Lower leg skin (tissue), 4 donors: ENCODE measurements at regions not wholly inside any gene's neighbourhood (a gene's known extent, or its start where the extent isn't known, plus 50 kb on each side); places are given as distances from the start of the nearest gene placed in this dataset.
A peak's percentile ranks its signal among the peaks of the same experiment; 100 is the strongest.
"Not testable (repeated sequence)": the region's sequence is repeated elsewhere in the genome, so short reads cannot be mapped to it uniquely, and the experiment has no call there.

Experiments
- DNase-seq, 2 donors: peaks; one replicate each; pipeline ENCODE4 v3.0.0-alpha.2; 2019; ENCODE audit warnings: low spot score in 2 of 2
- H3K4me3 ChIP-seq: fragments of 200-600 bp; sonication (generic); 2 replicates; pipeline ENCODE4 v1.5.1; 2017; ENCODE audit warnings: mild to moderate bottlenecking, low read depth; ENCODE audit not compliant: poor library complexity, severe bottlenecking
- CTCF ChIP-seq, 3 donors: fragments of 450-650 bp; IDR thresholded peaks; one replicate each; pipeline ENCODE4 v1.5.1; 2016; ENCODE audit warnings: antibody characterized with exemption in 3 of 3, mild to moderate bottlenecking in 3 of 3, moderate library complexity in 2 of 3
- POLR2A ChIP-seq, 2 donors: fragments of 450-650 bp; IDR thresholded peaks; one replicate each; pipeline ENCODE4 v1.6.1; 2016 to 2017; ENCODE audit warnings: antibody characterized with exemption in 2 of 2, mild to moderate bottlenecking in 1 of 2, moderate library complexity in 1 of 2
- WGBS, 2 donors: methylation state at CpG; one replicate each; pipeline ENCODE4 v1.1.5; 2018; 5-methylcytosine and 5-hydroxymethylcytosine counted together
- intact Hi-C: fragments of 100-400 bp; cut with DNase I; formaldehyde crosslinking; loops from one replicate; pipeline ENCODE4 v1.15.0; 2023; ENCODE audit warnings: low total_unique reads

GRCh38 chr14:105709281-105710118 lies 183.1 kb downstream of the TMEM121 start:
- DNase-seq: peak in 1 of 2 donors; percentile 61
- no peak overlapping the region for H3K4me3 ChIP-seq
- TF ChIP-seq POLR2A (IDR thresholded peaks at IDR 0.05) (no peak), CTCF (IDR thresholded peaks at IDR 0.05) (no peak)
- 82 to 100% methylated on average over 4 to 5 of the region's 6 CpGs for WGBS, 2 donors
- intact Hi-C loops: loop anchor here (5.0 kb wide), 1 partner anchor 122 kb away; no protein-coding TSS in a partner anchor

GRCh38 chr14:105710119-105711043 lies 184.0 kb downstream of the TMEM121 start:
- H3K4me3 ChIP-seq: no peak overlapping the region
- TF ChIP-seq CTCF (IDR thresholded peaks at IDR 0.05): no peak
- TF ChIP-seq POLR2A (IDR thresholded peaks at IDR 0.05): no peak
- intact Hi-C loops: no loop called here
- 94% methylated on average over 4 of the region's 6 CpGs for WGBS, 2 donors
- peak in 1 of 2 donors; percentile 80 for DNase-seq

GRCh38 chr14:105711044-105711620 lies 184.7 kb downstream of the TMEM121 start:
- intact Hi-C loops: no loop called here
- 95% methylated on average over 4 of the region's 18 CpGs; no CpG with 5 or more reads in 1 of the 2 donors for WGBS, 2 donors
- no peak for TF ChIP-seq CTCF (IDR thresholded peaks at IDR 0.05)
- TF ChIP-seq POLR2A (IDR thresholded peaks at IDR 0.05): no peak
- no peak for DNase-seq
- no peak overlapping the region for H3K4me3 ChIP-seq

- H3K4me3 ChIP-seq: no peak overlapping the region
- no peak for TF ChIP-seq POLR2A (IDR thresholded peaks at IDR 0.05)
- no peak for TF ChIP-seq CTCF (IDR thresholded peaks at IDR 0.05)
- whole genome bisulfite sequencing, 2 donors: 71 to 85% methylated on average over 4 to 5 of the region's 5 CpGs
- peak in 1 of 2 donors; percentile 59 for DNase-seq
- intact Hi-C loops: no loop called here
Measured at GRCh38 chr14:105711841-105712460, 185.6 kb downstream of the TMEM121 start.

GRCh38 chr14:105712670-105713069 lies 186.3 kb downstream of the TMEM121 start:
- 96% methylated on average over 9 of the region's 18 CpGs; no CpG with 5 or more reads in 1 of the 2 donors for WGBS, 2 donors
- H3K4me3 ChIP-seq, intact Hi-C loops: not testable (repeated sequence)
- peak in 1 of 2 donors; percentile 67 for DNase-seq

- intact Hi-C loops, DNase-seq, H3K4me3 ChIP-seq: not testable (repeated sequence)
- 90 to 95% methylated on average over 16 to 17 of the region's 17 CpGs for WGBS, 2 donors
Measured at GRCh38 chr14:105713160-105713559, 186.8 kb downstream of the TMEM121 start.

GRCh38 chr14:105713836-105714235 lies 187.5 kb downstream of the TMEM121 start:
- WGBS, 2 donors: 85 to 91% methylated on average over 4 to 9 of the region's 10 CpGs
- DNase-seq, intact Hi-C loops, H3K4me3 ChIP-seq: not testable (repeated sequence)

GRCh38 chr14:105718787-105719186 lies 192.4 kb downstream of the TMEM121 start:
- DNase-seq: peak in 1 of 2 donors; percentile 69
- WGBS, 2 donors: 77 to 82% methylated on average over 4 to 7 of the region's 7 CpGs
- H3K4me3 ChIP-seq, intact Hi-C loops: not testable (repeated sequence)

GRCh38 chr14:105720106-105720505 lies 193.7 kb downstream of the TMEM121 start:
- 100% methylated on average over 1 of the region's 12 CpGs; no CpG with 5 or more reads in 1 of the 2 donors for WGBS, 2 donors
- DNase-seq, intact Hi-C loops, H3K4me3 ChIP-seq: not testable (repeated sequence)
